ENCODE measurements at regions not wholly inside any gene's neighbourhood (a gene's known extent, or its start where the extent isn't known, plus 50 kb on each side); places are given as distances from the start of the nearest gene placed in this dataset.

GRCh38 chr2:65587779-65588178, 155.4 kb upstream of the SPRED2 start:
- peaks cover 6% of the 10 kb centered on the region for H3K4me1 Mint-ChIP-seq (ENCODE audit: low read depth)
- peaks cover 1% of the 10 kb centered on the region for H3K27me3 Mint-ChIP-seq
- no peaks in the 10 kb centered on the region for H3K36me3 Mint-ChIP-seq (ENCODE audit: insufficient read depth)
- TF ChIP-seq CTCF (IDR thresholded peaks at IDR 0.05; ENCODE audit: unreplicated experiment) = no peak
- no peak overlapping the region for H3K27ac Mint-ChIP-seq
- peaks cover 4% of the 10 kb centered on the region for H3K9me3 Mint-ChIP-seq (ENCODE audit: low read depth)
- H3K4me3 Mint-ChIP-seq (ENCODE audit: low read depth) = no peak overlapping the region
- no peak for DNase-seq (ENCODE audit: low spot score, unreplicated experiment)

- H3K36me3 Mint-ChIP-seq (ENCODE audit: insufficient read depth) = no peaks in the 10 kb centered on the region
- no peak for TF ChIP-seq CTCF (IDR thresholded peaks at IDR 0.05; ENCODE audit: unreplicated experiment)
- H3K27me3 Mint-ChIP-seq = peaks cover 3% of the 10 kb centered on the region
- H3K4me1 Mint-ChIP-seq (ENCODE audit: low read depth) = peaks cover 6% of the 10 kb centered on the region
- no peak for DNase-seq (ENCODE audit: low spot score, unreplicated experiment)
- H3K27ac Mint-ChIP-seq = no peak overlapping the region
- no peak overlapping the region for H3K4me3 Mint-ChIP-seq (ENCODE audit: low read depth)
- peaks cover 4% of the 10 kb centered on the region for H3K9me3 Mint-ChIP-seq (ENCODE audit: low read depth)
These were observed 154.1 kb upstream of the SPRED2 start for GRCh38 chr2:65586516-65586915.

GRCh38 chr2:65583061-65583460, 150.7 kb upstream of the SPRED2 start:
- peaks cover 11% of the 10 kb centered on the region for H3K27me3 Mint-ChIP-seq
- H3K4me1 Mint-ChIP-seq (ENCODE audit: low read depth) = peaks cover 6% of the 10 kb centered on the region
- H3K4me3 Mint-ChIP-seq (ENCODE audit: low read depth) = no peak overlapping the region
- no peak for TF ChIP-seq CTCF (IDR thresholded peaks at IDR 0.05; ENCODE audit: unreplicated experiment)
- H3K36me3 Mint-ChIP-seq (ENCODE audit: insufficient read depth) = no peaks in the 10 kb centered on the region
- DNase-seq (ENCODE audit: low spot score, unreplicated experiment) = no peak
- H3K27ac Mint-ChIP-seq = no peak overlapping the region
- H3K9me3 Mint-ChIP-seq (ENCODE audit: low read depth) = peaks cover 4% of the 10 kb centered on the region

- no peak for DNase-seq (ENCODE audit: low spot score, unreplicated experiment)
- Mint-ChIP-seq H3K4me1 (ENCODE audit: low read depth) (peaks cover 6% of the 10 kb centered on the region), H3K4me3 (ENCODE audit: low read depth) (no peak overlapping the region), H3K9me3 (ENCODE audit: low read depth) (no peaks in the 10 kb centered on the region), H3K27me3 (peaks cover 13% of the 10 kb centered on the region), H3K27ac (no peak overlapping the region), H3K36me3 (ENCODE audit: insufficient read depth) (no peaks in the 10 kb centered on the region)
- no peak for TF ChIP-seq CTCF (IDR thresholded peaks at IDR 0.05; ENCODE audit: unreplicated experiment)
These were observed 150.0 kb upstream of the SPRED2 start for GRCh38 chr2:65582364-65582763.

GRCh38 chr2:65580824-65581223, 148.4 kb upstream of the SPRED2 start:
- Mint-ChIP-seq H3K27me3 (peaks cover 13% of the 10 kb centered on the region), H3K4me1 (ENCODE audit: low read depth) (peaks cover 2% of the 10 kb centered on the region), H3K9me3 (ENCODE audit: low read depth) (no peaks in the 10 kb centered on the region), H3K36me3 (ENCODE audit: insufficient read depth) (no peaks in the 10 kb centered on the region), H3K4me3 (ENCODE audit: low read depth) (no peak overlapping the region), H3K27ac (no peak overlapping the region)
- no peak for DNase-seq (ENCODE audit: low spot score, unreplicated experiment)
- TF ChIP-seq CTCF (IDR thresholded peaks at IDR 0.05; ENCODE audit: unreplicated experiment) = no peak
